ENCODE measurements at regions not wholly inside any gene's neighbourhood (a gene's known extent, or its start where the extent isn't known, plus 50 kb on each side); places are given as distances from the start of the nearest gene placed in this dataset.

GRCh38 chr16:62869837-62870236, 833.6 kb upstream of the CDH8 start:
- Histone ChIP-seq H3K4me3 (ENCODE audit: low read length) (no peak overlapping the region), H4K20me1 (ENCODE audit: insufficient read depth) (no peaks in the 10 kb centered on the region), H3K27me3 (ENCODE audit: insufficient read depth, low read depth, low read length) (no peaks in the 10 kb centered on the region), H3K4me2 (ENCODE audit: low read length) (no peak overlapping the region), H3F3A (ENCODE audit: insufficient read depth, low read length, poor library complexity, severe bottlenecking) (no peaks in the 10 kb centered on the region), H3K9me2 (ENCODE audit: insufficient read depth, low read length) (no peaks in the 10 kb centered on the region), H3K27ac (ENCODE audit: low read length) (no peak overlapping the region), H3K9ac (ENCODE audit: low read length) (no peak overlapping the region), H3K36me3 (ENCODE audit: insufficient read depth, low read length) (no peaks in the 10 kb centered on the region), H3K79me2 (replicated peaks; ENCODE audit: insufficient read depth, low read length) (no peaks in the 10 kb centered on the region), H2AFZ (ENCODE audit: low read depth, low read length) (no peak overlapping the region), H3K9me3 (ENCODE audit: low read length) (no peaks in the 10 kb centered on the region)
- TF ChIP-seq CTCF (IDR thresholded peaks at IDR 0.05; ENCODE audit: poor library complexity, severe bottlenecking) (no peak), EP300 (conservative IDR thresholded peaks at IDR 0.05; ENCODE audit: poor library complexity, severe bottlenecking) (no peak), MXI1 (conservative IDR thresholded peaks at IDR 0.05; ENCODE audit: poor library complexity, severe bottlenecking) (no peak), RAD21 (conservative IDR thresholded peaks at IDR 0.05) (no peak), REST (IDR thresholded peaks at IDR 0.05; ENCODE audit: borderline replicate concordance) (no peak), EZH2 (IDR thresholded peaks at IDR 0.05; ENCODE audit: borderline replicate concordance, insufficient read depth, low read length, poor library complexity, severe bottlenecking) (no peak), POLR2AphosphoS5 (IDR thresholded peaks at IDR 0.05) (no peak), TAF1 (IDR thresholded peaks at IDR 0.05; ENCODE audit: low read depth) (no peak), SMC3 (conservative IDR thresholded peaks at IDR 0.05; ENCODE audit: poor library complexity) (no peak)

GRCh38 chr16:62863139-62863538, 826.9 kb upstream of the CDH8 start:
- H3K36me3 ChIP-seq (ENCODE audit: insufficient read depth, low read length) = no peaks in the 10 kb centered on the region
- H3K4me2 ChIP-seq (ENCODE audit: low read length) = no peak overlapping the region
- no peaks in the 10 kb centered on the region for H3K79me2 ChIP-seq (replicated peaks; ENCODE audit: insufficient read depth, low read length)
- no peaks in the 10 kb centered on the region for H3K27me3 ChIP-seq (ENCODE audit: insufficient read depth, low read depth, low read length)
- TF ChIP-seq REST (IDR thresholded peaks at IDR 0.05; ENCODE audit: borderline replicate concordance) (no peak), EZH2 (IDR thresholded peaks at IDR 0.05; ENCODE audit: borderline replicate concordance, insufficient read depth, low read length, poor library complexity, severe bottlenecking) (no peak), TAF1 (IDR thresholded peaks at IDR 0.05; ENCODE audit: low read depth) (no peak), SMC3 (conservative IDR thresholded peaks at IDR 0.05; ENCODE audit: poor library complexity) (no peak), RAD21 (conservative IDR thresholded peaks at IDR 0.05) (no peak), CTCF (IDR thresholded peaks at IDR 0.05; ENCODE audit: poor library complexity, severe bottlenecking) (no peak), EP300 (conservative IDR thresholded peaks at IDR 0.05; ENCODE audit: poor library complexity, severe bottlenecking) (no peak), MXI1 (conservative IDR thresholded peaks at IDR 0.05; ENCODE audit: poor library complexity, severe bottlenecking) (no peak), POLR2AphosphoS5 (IDR thresholded peaks at IDR 0.05) (no peak)
- H3K4me3 ChIP-seq (ENCODE audit: low read length) = no peak overlapping the region
- H4K20me1 ChIP-seq (ENCODE audit: insufficient read depth) = no peaks in the 10 kb centered on the region
- H3K9me3 ChIP-seq (ENCODE audit: low read length) = no peaks in the 10 kb centered on the region
- H3K9me2 ChIP-seq (ENCODE audit: insufficient read depth, low read length) = no peaks in the 10 kb centered on the region
- H3F3A ChIP-seq (ENCODE audit: insufficient read depth, low read length, poor library complexity, severe bottlenecking) = no peaks in the 10 kb centered on the region
- H3K9ac ChIP-seq (ENCODE audit: low read length) = no peak overlapping the region
- no peak overlapping the region for H2AFZ ChIP-seq (ENCODE audit: low read depth, low read length)
- H3K27ac ChIP-seq (ENCODE audit: low read length) = no peak overlapping the region
